ENCODE measurements at regions not wholly inside any gene's neighbourhood (a gene's known extent, or its start where the extent isn't known, plus 50 kb on each side); places are given as distances from the start of the nearest gene placed in this dataset.
"Not testable (repeated sequence)": the region's sequence is repeated elsewhere in the genome, so short reads cannot be mapped to it uniquely, and the experiment has no call there.

DNA sequence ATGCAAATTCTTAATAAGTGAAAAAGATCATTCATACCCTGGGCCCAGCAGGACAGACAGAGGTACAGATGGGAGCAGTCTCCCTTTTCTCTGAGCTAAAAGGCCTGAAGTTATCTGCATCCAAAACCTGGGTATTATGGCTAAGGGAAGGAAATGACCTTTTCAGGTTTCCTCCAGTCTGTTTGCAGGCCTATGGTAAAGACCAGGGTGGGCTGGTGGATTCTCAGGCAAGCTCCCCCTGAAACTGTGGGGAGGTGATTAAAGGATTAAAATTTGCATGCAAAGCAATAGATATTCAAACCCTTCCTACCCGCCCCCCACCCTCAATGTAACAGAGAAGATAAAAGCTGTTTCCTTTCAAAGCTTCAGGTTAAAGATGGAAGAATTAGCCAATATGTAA lies 471.8 kb upstream of the RUNX1 start:
- TF ChIP-seq, protein P1, sequence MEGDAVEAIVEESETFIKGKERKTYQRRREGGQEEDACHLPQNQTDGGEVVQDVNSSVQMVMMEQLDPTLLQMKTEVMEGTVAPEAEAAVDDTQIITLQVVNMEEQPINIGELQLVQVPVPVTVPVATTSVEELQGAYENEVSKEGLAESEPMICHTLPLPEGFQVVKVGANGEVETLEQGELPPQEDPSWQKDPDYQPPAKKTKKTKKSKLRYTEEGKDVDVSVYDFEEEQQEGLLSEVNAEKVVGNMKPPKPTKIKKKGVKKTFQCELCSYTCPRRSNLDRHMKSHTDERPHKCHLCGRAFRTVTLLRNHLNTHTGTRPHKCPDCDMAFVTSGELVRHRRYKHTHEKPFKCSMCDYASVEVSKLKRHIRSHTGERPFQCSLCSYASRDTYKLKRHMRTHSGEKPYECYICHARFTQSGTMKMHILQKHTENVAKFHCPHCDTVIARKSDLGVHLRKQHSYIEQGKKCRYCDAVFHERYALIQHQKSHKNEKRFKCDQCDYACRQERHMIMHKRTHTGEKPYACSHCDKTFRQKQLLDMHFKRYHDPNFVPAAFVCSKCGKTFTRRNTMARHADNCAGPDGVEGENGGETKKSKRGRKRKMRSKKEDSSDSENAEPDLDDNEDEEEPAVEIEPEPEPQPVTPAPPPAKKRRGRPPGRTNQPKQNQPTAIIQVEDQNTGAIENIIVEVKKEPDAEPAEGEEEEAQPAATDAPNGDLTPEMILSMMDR (IDR thresholded peaks at IDR 0.05; ENCODE audit: insufficient read depth, low read length, missing control alignments): no peak
- POLR2A ChIA-PET: no interaction called here

DNA sequence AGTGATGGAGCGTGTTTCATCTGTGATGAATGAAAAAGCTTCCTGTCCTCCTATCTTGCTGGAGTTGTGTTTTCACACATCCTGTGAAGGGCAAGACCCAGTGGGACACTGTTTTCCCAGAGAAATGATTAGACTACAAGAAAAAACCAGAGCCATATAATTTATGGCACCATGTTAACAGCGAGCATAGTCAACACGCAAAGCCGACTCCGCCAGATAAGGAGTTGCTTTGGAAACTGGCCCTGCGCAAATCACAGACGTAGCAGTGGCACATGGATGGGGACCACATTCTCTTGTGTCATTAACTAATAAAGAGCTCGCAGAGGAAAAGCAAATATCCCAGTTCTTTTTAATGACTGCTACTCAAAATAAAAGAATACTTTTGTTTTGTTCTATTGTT lies 471.2 kb upstream of the RUNX1 start:
- DNase-seq (ENCODE audit: low read depth, low spot score): no peak
- ChIA-PET POLR2A (no interaction called here), CTCF (interaction anchor here (1.0 to 1.5 kb wide), 2 partner anchors 9 to 12 kb away, joined by 3 read pairs; no protein-coding TSS in a partner anchor)
- H3K4me3 ChIP-seq (ENCODE audit: low read depth, low read length): no peak overlapping the region
- TF ChIP-seq, protein P1 (IDR thresholded peaks at IDR 0.05; ENCODE audit: insufficient read depth, low read length, missing control alignments): no peak

More for the DNA sequence above, 471.8 kb upstream of the RUNX1 start:
- DNase-seq (ENCODE audit: low read depth, low spot score): no peak
- H3K4me3 ChIP-seq (ENCODE audit: low read depth, low read length): no peak overlapping the region
- CTCF ChIA-PET: interaction anchor here (1.5 kb wide), 1 partner anchor 9 kb away, joined by 3 read pairs; no protein-coding TSS in a partner anchor

DNA sequence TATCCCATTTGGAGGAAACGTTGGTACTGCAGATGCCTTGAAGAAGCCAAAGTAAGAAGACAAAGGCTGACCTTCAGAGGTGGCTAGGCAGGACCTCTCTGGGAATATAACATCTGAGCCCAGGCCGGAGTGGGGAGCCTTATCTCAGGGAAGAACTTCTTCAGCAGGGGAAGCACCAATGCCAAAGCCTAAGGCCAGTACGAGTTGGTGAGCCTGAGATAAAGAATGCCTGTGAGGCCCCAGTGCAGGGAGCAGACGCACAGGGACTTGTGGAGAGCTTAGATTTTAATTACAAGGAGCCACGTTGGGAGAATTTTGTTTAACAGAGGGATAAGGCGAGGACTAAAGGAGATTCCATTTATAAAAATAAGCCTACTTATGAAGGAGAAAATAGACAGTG lies 468.8 kb upstream of the RUNX1 start:
- DNase-seq (ENCODE audit: low read depth, low spot score): no peak
- ChIA-PET CTCF (no interaction called here), POLR2A (no interaction called here)
- TF ChIP-seq, protein P1 (IDR thresholded peaks at IDR 0.05; ENCODE audit: insufficient read depth, low read length, missing control alignments): no peak
- no peak overlapping the region for H3K4me3 ChIP-seq (ENCODE audit: low read depth, low read length)

DNA sequence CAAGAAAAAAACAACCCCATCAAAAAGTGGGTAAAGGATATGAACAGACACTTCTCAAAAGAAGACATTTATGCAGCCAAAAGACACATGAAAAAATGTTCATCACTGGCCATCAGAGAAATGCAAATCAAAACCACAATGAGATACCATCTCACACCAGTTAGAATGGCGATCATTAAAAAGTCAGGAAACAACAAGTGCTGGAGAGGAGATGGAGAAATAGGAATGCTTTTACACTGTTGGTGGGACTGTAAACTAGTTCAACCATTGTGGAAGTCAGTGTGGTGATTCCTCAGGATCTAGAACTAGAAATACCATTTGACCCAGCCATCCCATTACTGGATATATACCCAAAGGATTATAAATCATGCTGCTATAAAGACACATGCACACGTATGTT lies 467.2 kb upstream of the RUNX1 start:
- CTCF ChIA-PET; DNase-seq (ENCODE audit: low read depth, low spot score); H3K4me3 ChIP-seq (ENCODE audit: low read depth, low read length); POLR2A ChIA-PET: not testable (repeated sequence)

DNA sequence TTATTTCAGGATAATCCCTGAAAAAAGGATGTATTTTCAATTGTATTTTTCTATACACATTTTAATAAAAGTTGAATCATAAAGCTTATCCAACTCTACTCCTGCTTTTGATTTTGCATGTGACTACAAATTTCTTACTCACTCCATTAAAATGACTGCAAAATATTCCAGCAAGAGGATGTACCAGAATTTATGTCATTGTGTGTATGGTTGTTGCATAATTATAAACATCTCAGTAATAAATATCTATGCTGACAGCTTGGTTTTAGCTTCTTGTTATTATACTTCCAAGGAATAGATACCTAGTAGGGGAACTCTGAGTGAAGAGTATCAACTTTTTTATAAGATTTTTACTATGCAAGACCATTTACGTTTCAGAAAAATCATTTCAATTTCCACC lies 463.2 kb upstream of the RUNX1 start:
- TF ChIP-seq, protein P1 (IDR thresholded peaks at IDR 0.05; ENCODE audit: insufficient read depth, low read length, missing control alignments): no peak
- peak; percentile 12 for DNase-seq (ENCODE audit: low read depth, low spot score)
- CTCF ChIA-PET: interaction anchor here (1.0 kb wide), 1 partner anchor 104 kb away, joined by 3 read pairs; no protein-coding TSS in a partner anchor
- no peak overlapping the region for H3K4me3 ChIP-seq (ENCODE audit: low read depth, low read length)
- POLR2A ChIA-PET: no interaction called here

DNA sequence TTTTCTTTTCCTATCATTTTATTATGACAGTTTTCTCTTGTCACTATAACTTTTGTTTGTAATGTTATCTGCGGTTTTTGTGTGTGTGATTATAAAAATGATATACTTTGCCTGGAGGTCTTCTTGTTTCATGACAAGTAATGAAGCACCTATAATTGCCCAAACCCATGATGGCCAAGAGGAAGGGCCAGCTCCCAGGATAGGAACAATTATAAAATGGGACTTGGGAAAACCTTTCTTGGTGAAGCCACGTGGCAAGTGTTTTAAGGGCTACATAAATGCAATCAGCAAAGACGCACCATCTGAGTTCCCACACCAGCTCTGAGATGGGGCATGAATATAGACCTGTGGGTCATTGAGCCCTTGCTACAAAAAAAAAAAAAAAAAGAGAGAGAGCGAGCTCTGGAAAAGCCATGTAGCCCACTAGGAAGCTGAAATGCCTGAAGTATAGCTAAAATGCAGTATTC lies 462.6 kb upstream of the RUNX1 start:
- H3K4me3 ChIP-seq (ENCODE audit: low read depth, low read length): no peak overlapping the region
- ChIA-PET POLR2A (no interaction called here), CTCF (interaction anchor here (0.9 to 1.0 kb wide), 2 partner anchors 9 to 104 kb away, joined by 3 read pairs; no protein-coding TSS in a partner anchor)
- TF ChIP-seq, protein P1 (IDR thresholded peaks at IDR 0.05; ENCODE audit: insufficient read depth, low read length, missing control alignments): no peak
- DNase-seq (ENCODE audit: low read depth, low spot score): no peak

Measured in AG04449 (cell line).